Left lung (tissue), 4 donors: ENCODE measurements at regions not wholly inside any gene's neighbourhood (a gene's known extent, or its start where the extent isn't known, plus 50 kb on each side); places are given as distances from the start of the nearest gene placed in this dataset.

ENCODE experiments used
- ATAC-seq: fragments of 200-7000 bp; cut with Tn5 transposase; one replicate; pipeline ENCODE4 v1.9.1; 2020; ENCODE audit warnings: moderate library complexity
- DNase-seq, 4 donors: peaks; one replicate each; pipeline ENCODE4 v3.0.0-alpha.2; 2013 to 2020
- H3K27ac ChIP-seq, 2 donors: fragments of 200-600 bp; sonication (generic) in 1 of 2; one replicate each; pipeline versions ENCODE4 v1.5.0 to v1.8.0; 2020 to 2021
- H3K27me3 ChIP-seq, 2 donors: fragments of 200-600 bp; sonication (generic) in 1 of 2; one replicate each; pipeline versions ENCODE4 v1.5.0 to v1.8.0; 2020 to 2021
- H3K36me3 ChIP-seq, 2 donors: fragments of 200-600 bp; sonication (generic) in 1 of 2; one replicate each; pipeline versions ENCODE4 v1.5.0 to v1.8.0; 2020 to 2021
- H3K4me1 ChIP-seq, 2 donors: fragments of 200-600 bp; one replicate each; pipeline ENCODE4 v1.8.0; 2021
- H3K4me3 ChIP-seq, 2 donors: fragments of 200-600 bp; sonication (generic) in 1 of 2; one replicate each; pipeline versions ENCODE4 v1.5.0 to v1.8.0; 2020 to 2021; ENCODE audit warnings: mild to moderate bottlenecking in 1 of 2
- H3K9me3 ChIP-seq, 2 donors: fragments of 200-600 bp; sonication (generic) in 1 of 2; one replicate each; pipeline versions ENCODE4 v1.5.0 to v1.8.0; 2020 to 2021
- CTCF ChIP-seq, 2 donors: fragments of 200-600 bp; sonication (generic) in 1 of 2; IDR thresholded peaks; one replicate each; pipeline versions ENCODE4 v1.5.0 to v1.8.0; 2021; ENCODE audit warnings: antibody characterized with exemption in 2 of 2
- intact Hi-C, 2 donors: fragments of 100-400 bp; cut with DNase I; formaldehyde crosslinking; loops; one replicate each; pipeline versions ENCODE4 v1.11.2 to v1.14.2; 2022
- donor health status: DM: no; HTN: yes; CAD: no.
- donor health status: DM: no; HTN: no; CAD: no.

- no peak for ATAC-seq
- Histone ChIP-seq H3K27me3 (no peaks in the 10 kb centered on the region), H3K27ac (no peak overlapping the region), H3K9me3 (no peaks in the 10 kb centered on the region), H3K4me1 (peaks cover 0 to 16% of the 10 kb centered on the region in 2 donors), H3K36me3 (no peaks in the 10 kb centered on the region), H3K4me3 (no peak overlapping the region)
- intact Hi-C loops, result no loop called here
- DNase-seq, result no peak
- no peak for TF ChIP-seq CTCF (IDR thresholded peaks at IDR 0.05)
These were observed 223.6 kb downstream of the SHQ1 start for GRCh38 chr3:72624656-72625055.

GRCh38 chr3:72618739-72619138, 229.5 kb downstream of the SHQ1 start:
- Histone ChIP-seq H3K27ac (no peak overlapping the region), H3K4me3 (no peak overlapping the region), H3K9me3 (no peaks in the 10 kb centered on the region), H3K36me3 (no peaks in the 10 kb centered on the region), H3K4me1 (no peaks in the 10 kb centered on the region), H3K27me3 (no peaks in the 10 kb centered on the region)
- no peak for DNase-seq
- intact Hi-C loops, result no loop called here
- no peak for TF ChIP-seq CTCF (IDR thresholded peaks at IDR 0.05)
- ATAC-seq, result no peak

GRCh38 chr3:72617424-72618024, 230.7 kb downstream of the SHQ1 start:
- no peak for ATAC-seq
- DNase-seq, result no peak

GRCh38 chr3:72615776-72616175, 232.5 kb downstream of the SHQ1 start:
- H3K27ac ChIP-seq, result no peak overlapping the region
- intact Hi-C loops, result no loop called here
- no peaks in the 10 kb centered on the region for H3K4me1 ChIP-seq
- no peak for TF ChIP-seq CTCF (IDR thresholded peaks at IDR 0.05)
- H3K27me3 ChIP-seq, result no peaks in the 10 kb centered on the region
- no peak for ATAC-seq
- no peak overlapping the region for H3K4me3 ChIP-seq
- H3K9me3 ChIP-seq, result no peaks in the 10 kb centered on the region
- no peak for DNase-seq
- no peaks in the 10 kb centered on the region for H3K36me3 ChIP-seq

More at GRCh38 chr3:72617424-72618024, 230.7 kb downstream of the SHQ1 start:
- Histone ChIP-seq H3K27ac (no peak overlapping the region), H3K36me3 (no peaks in the 10 kb centered on the region), H3K4me3 (no peak overlapping the region), H3K9me3 (no peaks in the 10 kb centered on the region), H3K27me3 (no peaks in the 10 kb centered on the region), H3K4me1 (no peaks in the 10 kb centered on the region)
- intact Hi-C loops, result no loop called here
- TF ChIP-seq CTCF (IDR thresholded peaks at IDR 0.05), result no peak

GRCh38 chr3:72615182-72615581, 233.1 kb downstream of the SHQ1 start:
- Histone ChIP-seq H3K4me3 (no peak overlapping the region), H3K27me3 (no peaks in the 10 kb centered on the region), H3K9me3 (no peaks in the 10 kb centered on the region), H3K27ac (no peak overlapping the region), H3K4me1 (no peaks in the 10 kb centered on the region), H3K36me3 (no peaks in the 10 kb centered on the region)
- DNase-seq (no peak), ATAC-seq (no peak)
- no peak for TF ChIP-seq CTCF (IDR thresholded peaks at IDR 0.05)
- intact Hi-C loops, result no loop called here
